ENCODE measurements at regions not wholly inside any gene's neighbourhood (a gene's known extent, or its start where the extent isn't known, plus 50 kb on each side); places are given as distances from the start of the nearest gene placed in this dataset.

DNA sequence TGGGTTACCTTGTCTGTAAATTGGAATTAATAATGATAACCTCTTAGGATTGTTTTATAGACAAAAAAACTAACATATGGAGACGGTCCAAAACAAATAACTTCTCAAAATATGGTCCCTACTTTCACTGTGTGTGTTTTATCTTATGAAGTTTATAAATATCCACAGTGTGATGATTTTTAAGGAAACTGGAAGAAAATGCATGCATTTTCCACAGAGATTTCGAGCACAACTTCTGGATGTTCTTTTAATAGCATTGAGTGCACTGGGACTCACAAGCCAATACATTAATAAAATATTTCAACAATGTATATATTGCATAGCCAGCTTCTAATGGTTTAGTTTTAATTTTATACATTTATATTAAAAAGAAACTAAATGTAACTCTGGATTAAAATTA is 87.9 kb upstream of the SPHKAP start:
- TF ChIP-seq EZH2phosphoT487 (IDR thresholded peaks at IDR 0.05; ENCODE audit: insufficient read depth, low read depth) (no peak), EZH2 (IDR thresholded peaks at IDR 0.05; ENCODE audit: insufficient read depth, poor library complexity, severe bottlenecking) (no peak)
